DND-41 (cell line): ENCODE measurements at regions not wholly inside any gene's neighbourhood (a gene's known extent, or its start where the extent isn't known, plus 50 kb on each side); places are given as distances from the start of the nearest gene placed in this dataset.

Experiments
- ATAC-seq: fragments of 200-7000 bp; cut with Tn5 transposase; 3 replicates; pipeline ENCODE4 v1.9.1; 2021; ENCODE audit warnings: low read depth; ENCODE audit not compliant: insufficient read depth
- DNase-seq: peaks from one replicate; pipeline ENCODE4 v3.0.0-alpha.2; 2020
- H2AFZ ChIP-seq: 2 replicates; pipeline ENCODE4 v1.6.0; 2012; ENCODE audit warnings: low read depth, low read length
- H3K27ac ChIP-seq: 2 replicates; pipeline ENCODE4 v1.5.1; 2012; ENCODE audit warnings: low read length, inconsistent platforms
- H3K27me3 ChIP-seq: fragments of 200-600 bp; sonication (generic); 2 replicates; pipeline ENCODE4 v1.6.0; 2012; ENCODE audit warnings: low read length, mild to moderate bottlenecking, inconsistent platforms; ENCODE audit not compliant: insufficient read depth, poor library complexity
- H3K36me3 ChIP-seq: 2 replicates; pipeline ENCODE4 v1.5.1; 2012; ENCODE audit warnings: low read length, inconsistent platforms; ENCODE audit not compliant: insufficient read depth
- H3K4me1 ChIP-seq: 2 replicates; pipeline ENCODE4 v1.5.1; 2012; ENCODE audit warnings: mild to moderate bottlenecking, low read length; ENCODE audit not compliant: insufficient read depth
- H3K4me2 ChIP-seq: 2 replicates; pipeline ENCODE4 v1.6.0; 2012; ENCODE audit warnings: mild to moderate bottlenecking, moderate library complexity, low read length, inconsistent platforms; ENCODE audit not compliant: insufficient read depth
- H3K4me3 ChIP-seq, 2 experiments: fragments of 200-600 bp in 1 of 2; shearing (Covaris generic) in 1 of 2; 2 replicates each; pipeline ENCODE4 v1.5.1; 2012 to 2016; ENCODE audit warnings: inconsistent platforms in 2 of 2, low read length in 2 of 2, mild to moderate bottlenecking in 2 of 2, low read depth in 1 of 2, moderate library complexity in 1 of 2
- H3K79me2 ChIP-seq: 2 replicates; pipeline ENCODE4 v1.6.0; 2012; ENCODE audit warnings: low read length, inconsistent platforms; ENCODE audit not compliant: insufficient read depth
- H3K9ac ChIP-seq: 2 replicates; pipeline ENCODE4 v1.6.0; 2012; ENCODE audit warnings: low read depth, mild to moderate bottlenecking, inconsistent platforms, low read length, moderate library complexity
- H3K9me3 ChIP-seq: 2 replicates; pipeline ENCODE4 v1.5.1; 2012; ENCODE audit warnings: low read length, moderate library complexity, mild to moderate bottlenecking, inconsistent platforms; ENCODE audit not compliant: insufficient read depth, severe bottlenecking
- H4K20me1 ChIP-seq: 2 replicates; pipeline ENCODE4 v1.6.0; 2012; ENCODE audit warnings: low read length; ENCODE audit not compliant: insufficient read depth
- CTCF ChIP-seq: IDR thresholded peaks from 2 replicates; pipeline ENCODE4 v1.5.1; 2012; ENCODE audit warnings: borderline replicate concordance, low read length, moderate library complexity, mild to moderate bottlenecking; ENCODE audit not compliant: poor library complexity, severe bottlenecking; ENCODE audit errors: extremely low read depth
- EZH2 ChIP-seq: IDR thresholded peaks from 3 replicates; pipeline ENCODE4 v1.6.1; 2012; ENCODE audit warnings: borderline replicate concordance, low read depth, mild to moderate bottlenecking, moderate library complexity, low read length, inconsistent platforms; ENCODE audit not compliant: severe bottlenecking

- no peak for ATAC-seq
Measured at GRCh38 chr2:8630676-8631464, 51.0 kb upstream of the ID2 start.

GRCh38 chr2:8631465-8632005, 50.3 kb upstream of the ID2 start:
- Histone ChIP-seq H3K9ac (no peak overlapping the region), H3K79me2 (no peaks in the 10 kb centered on the region), H3K9me3 (no peaks in the 10 kb centered on the region), H3K27ac (no peak overlapping the region), H2AFZ (no peak overlapping the region), H3K4me3 (no peak overlapping the region), H3K36me3 (no peaks in the 10 kb centered on the region), H3K27me3 (no peaks in the 10 kb centered on the region), H3K4me2 (no peak overlapping the region), H3K4me1 (no peaks in the 10 kb centered on the region), H4K20me1 (no peaks in the 10 kb centered on the region; the same call in 1 of the 2 replicates)
- DNase-seq (no peak), ATAC-seq (no peak)
- TF ChIP-seq EZH2 (no peak), CTCF (no peak)

More at GRCh38 chr2:8630676-8631464, 51.0 kb upstream of the ID2 start:
- Histone ChIP-seq H3K27ac (no peak overlapping the region), H2AFZ (no peak overlapping the region), H3K4me2 (no peak overlapping the region), H3K9me3 (no peaks in the 10 kb centered on the region), H3K4me1 (no peaks in the 10 kb centered on the region), H3K4me3 (no peak overlapping the region), H3K36me3 (no peaks in the 10 kb centered on the region), H3K9ac (no peak overlapping the region), H3K79me2 (no peaks in the 10 kb centered on the region), H3K27me3 (no peaks in the 10 kb centered on the region), H4K20me1 (no peaks in the 10 kb centered on the region; the same call in 1 of the 2 replicates)
- DNase-seq: no peak
- TF ChIP-seq CTCF (no peak), EZH2 (no peak)
